SK-N-SH treated with all-trans-retinoic acid at 6 μM for 48 hours (cell line): ENCODE measurements at regions not wholly inside any gene's neighbourhood (a gene's known extent, or its start where the extent isn't known, plus 50 kb on each side); places are given as distances from the start of the nearest gene placed in this dataset.

Source experiments
- GLIS3 ChIP-seq: fragments of 250-450 bp; sonication (Bioruptor Pico); IDR thresholded peaks from 2 replicates; pipeline ENCODE4 v1.5.0; 2020; ENCODE audit warnings: mild to moderate bottlenecking, moderate library complexity
- ISL1 ChIP-seq: fragments of 250-450 bp; sonication (Bioruptor Pico); IDR thresholded peaks from 2 replicates; pipeline ENCODE4 v2.1.2; 2022; ENCODE audit warnings: mild to moderate bottlenecking, moderate library complexity
- PPARA ChIP-seq: fragments of 250-450 bp; sonication (Bioruptor Pico); IDR thresholded peaks from 2 replicates; pipeline ENCODE4 v1.5.0; 2020; ENCODE audit warnings: mild to moderate bottlenecking, borderline replicate concordance
- TCF4 ChIP-seq: fragments of 250-450 bp; sonication (Bioruptor Pico); IDR thresholded peaks from 2 replicates; pipeline ENCODE4 v1.8.0; 2021; ENCODE audit warnings: mild to moderate bottlenecking, moderate library complexity, borderline replicate concordance
- TOX ChIP-seq: fragments of 250-450 bp; sonication (Bioruptor Pico); IDR thresholded peaks from 2 replicates; pipeline ENCODE4 v1.8.0; 2021; ENCODE audit warnings: mild to moderate bottlenecking, moderate library complexity, borderline replicate concordance
- ZFP3 ChIP-seq: fragments of 250-450 bp; sonication (Bioruptor Pico); IDR thresholded peaks from 2 replicates; pipeline ENCODE4 v1.5.0; 2020; ENCODE audit warnings: mild to moderate bottlenecking, moderate library complexity
- ZFP30 ChIP-seq: fragments of 450-650 bp; formaldehyde crosslinking; IDR thresholded peaks from 2 replicates; pipeline ENCODE4 v1.5.0; 2022; ENCODE audit warnings: mild to moderate bottlenecking, moderate library complexity
- ZNF8 ChIP-seq: fragments of 450-650 bp; formaldehyde crosslinking; IDR thresholded peaks from 2 replicates; pipeline ENCODE4 v1.5.0; 2020; ENCODE audit warnings: mild to moderate bottlenecking, moderate library complexity
- TF ChIP-seq, protein P1 (sequence below): fragments of 250-450 bp; sonication (Bioruptor Pico); IDR thresholded peaks from 2 replicates; pipeline ENCODE4 v1.5.1; 2020; ENCODE audit warnings: low read depth, mild to moderate bottlenecking, moderate library complexity
- TF ChIP-seq, protein P2 (sequence below): fragments of 250-450 bp; sonication (Bioruptor Pico); IDR thresholded peaks from 2 replicates; pipeline ENCODE4 v1.5.0; 2020; ENCODE audit warnings: mild to moderate bottlenecking, moderate library complexity
- TF ChIP-seq, protein P3 (sequence below): fragments of 250-450 bp; sonication (Bioruptor Pico); IDR thresholded peaks from 2 replicates; pipeline ENCODE4 v1.8.0; 2020; ENCODE audit warnings: mild to moderate bottlenecking, moderate library complexity, borderline replicate concordance

DNA sequence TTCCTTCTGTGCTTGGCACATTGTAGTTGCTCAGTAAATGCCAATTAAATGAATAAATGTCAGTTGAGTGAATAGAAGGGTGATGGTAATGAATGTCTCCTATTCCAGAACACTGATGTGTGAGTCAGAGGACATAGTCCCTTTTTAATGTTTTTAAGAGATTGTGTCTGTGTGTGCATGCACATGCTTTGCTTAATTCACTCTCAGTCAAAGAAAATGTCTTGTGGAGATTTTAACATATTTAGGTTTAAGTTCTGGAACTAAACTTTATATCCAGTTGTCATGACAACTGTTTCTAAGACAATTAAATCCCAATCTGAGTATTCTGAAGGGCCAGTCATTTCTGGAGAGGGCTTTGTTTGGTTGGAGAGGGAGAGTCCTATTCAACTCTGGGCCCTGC lies 255.3 kb upstream of the CDH11 start:
- no peak for TF ChIP-seq ZFP3 (CRISPR knock-in tag)
- TF ChIP-seq, protein P1, sequence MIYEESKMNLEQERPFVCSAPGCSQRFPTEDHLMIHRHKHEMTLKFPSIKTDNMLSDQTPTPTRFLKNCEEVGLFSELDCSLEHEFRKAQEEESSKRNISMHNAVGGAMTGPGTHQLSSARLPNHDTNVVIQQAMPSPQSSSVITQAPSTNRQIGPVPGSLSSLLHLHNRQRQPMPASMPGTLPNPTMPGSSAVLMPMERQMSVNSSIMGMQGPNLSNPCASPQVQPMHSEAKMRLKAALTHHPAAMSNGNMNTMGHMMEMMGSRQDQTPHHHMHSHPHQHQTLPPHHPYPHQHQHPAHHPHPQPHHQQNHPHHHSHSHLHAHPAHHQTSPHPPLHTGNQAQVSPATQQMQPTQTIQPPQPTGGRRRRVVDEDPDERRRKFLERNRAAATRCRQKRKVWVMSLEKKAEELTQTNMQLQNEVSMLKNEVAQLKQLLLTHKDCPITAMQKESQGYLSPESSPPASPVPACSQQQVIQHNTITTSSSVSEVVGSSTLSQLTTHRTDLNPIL, result no peak
- TF ChIP-seq, protein P2, sequence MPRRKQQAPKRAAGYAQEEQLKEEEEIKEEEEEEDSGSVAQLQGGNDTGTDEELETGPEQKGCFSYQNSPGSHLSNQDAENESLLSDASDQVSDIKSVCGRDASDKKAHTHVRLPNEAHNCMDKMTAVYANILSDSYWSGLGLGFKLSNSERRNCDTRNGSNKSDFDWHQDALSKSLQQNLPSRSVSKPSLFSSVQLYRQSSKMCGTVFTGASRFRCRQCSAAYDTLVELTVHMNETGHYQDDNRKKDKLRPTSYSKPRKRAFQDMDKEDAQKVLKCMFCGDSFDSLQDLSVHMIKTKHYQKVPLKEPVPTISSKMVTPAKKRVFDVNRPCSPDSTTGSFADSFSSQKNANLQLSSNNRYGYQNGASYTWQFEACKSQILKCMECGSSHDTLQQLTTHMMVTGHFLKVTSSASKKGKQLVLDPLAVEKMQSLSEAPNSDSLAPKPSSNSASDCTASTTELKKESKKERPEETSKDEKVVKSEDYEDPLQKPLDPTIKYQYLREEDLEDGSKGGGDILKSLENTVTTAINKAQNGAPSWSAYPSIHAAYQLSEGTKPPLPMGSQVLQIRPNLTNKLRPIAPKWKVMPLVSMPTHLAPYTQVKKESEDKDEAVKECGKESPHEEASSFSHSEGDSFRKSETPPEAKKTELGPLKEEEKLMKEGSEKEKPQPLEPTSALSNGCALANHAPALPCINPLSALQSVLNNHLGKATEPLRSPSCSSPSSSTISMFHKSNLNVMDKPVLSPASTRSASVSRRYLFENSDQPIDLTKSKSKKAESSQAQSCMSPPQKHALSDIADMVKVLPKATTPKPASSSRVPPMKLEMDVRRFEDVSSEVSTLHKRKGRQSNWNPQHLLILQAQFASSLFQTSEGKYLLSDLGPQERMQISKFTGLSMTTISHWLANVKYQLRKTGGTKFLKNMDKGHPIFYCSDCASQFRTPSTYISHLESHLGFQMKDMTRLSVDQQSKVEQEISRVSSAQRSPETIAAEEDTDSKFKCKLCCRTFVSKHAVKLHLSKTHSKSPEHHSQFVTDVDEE, result no peak
- no peak for TF ChIP-seq ISL1 (CRISPR knock-in tag)
- no peak for TF ChIP-seq PPARA (CRISPR knock-in tag)
- TF ChIP-seq TCF4 (CRISPR knock-in tag), result no peak
- TF ChIP-seq, protein P3, sequence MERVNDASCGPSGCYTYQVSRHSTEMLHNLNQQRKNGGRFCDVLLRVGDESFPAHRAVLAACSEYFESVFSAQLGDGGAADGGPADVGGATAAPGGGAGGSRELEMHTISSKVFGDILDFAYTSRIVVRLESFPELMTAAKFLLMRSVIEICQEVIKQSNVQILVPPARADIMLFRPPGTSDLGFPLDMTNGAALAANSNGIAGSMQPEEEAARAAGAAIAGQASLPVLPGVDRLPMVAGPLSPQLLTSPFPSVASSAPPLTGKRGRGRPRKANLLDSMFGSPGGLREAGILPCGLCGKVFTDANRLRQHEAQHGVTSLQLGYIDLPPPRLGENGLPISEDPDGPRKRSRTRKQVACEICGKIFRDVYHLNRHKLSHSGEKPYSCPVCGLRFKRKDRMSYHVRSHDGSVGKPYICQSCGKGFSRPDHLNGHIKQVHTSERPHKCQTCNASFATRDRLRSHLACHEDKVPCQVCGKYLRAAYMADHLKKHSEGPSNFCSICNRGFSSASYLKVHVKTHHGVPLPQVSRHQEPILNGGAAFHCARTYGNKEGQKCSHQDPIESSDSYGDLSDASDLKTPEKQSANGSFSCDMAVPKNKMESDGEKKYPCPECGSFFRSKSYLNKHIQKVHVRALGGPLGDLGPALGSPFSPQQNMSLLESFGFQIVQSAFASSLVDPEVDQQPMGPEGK (CRISPR knock-in tag), result no peak
- TF ChIP-seq GLIS3 (CRISPR knock-in tag), result no peak
- TF ChIP-seq TOX (CRISPR knock-in tag), result no peak
- no peak for TF ChIP-seq ZNF8 (CRISPR knock-in tag)
- TF ChIP-seq ZFP30 (CRISPR knock-in tag), result no peak
